HEK293T (cell line): ENCODE measurements at regions not wholly inside any gene's neighbourhood (a gene's known extent, or its start where the extent isn't known, plus 50 kb on each side); places are given as distances from the start of the nearest gene placed in this dataset.

Source experiments
- CTCF ChIA-PET: fragments of 350-600 bp; formaldehyde crosslinking; extraction: SDS; loops from one replicate; lab custom pipeline; 2021; ENCODE audit warnings: antibody characterized with exemption, inconsistent platforms; lab: Yijun Ruan, JAX
- POLR2A ChIA-PET: fragments of 350-600 bp; formaldehyde crosslinking; extraction: SDS; loops from one replicate; lab custom pipeline; 2020; ENCODE audit warnings: antibody characterized with exemption, inconsistent platforms; lab: Yijun Ruan, JAX
- DNase-seq: peaks from one replicate; pipeline ENCODE4 v3.0.0; 2012; ENCODE audit warnings: mixed read lengths; ENCODE audit errors: extremely low spot score
- ARNT ChIP-seq: fragments of 450-650 bp; IDR thresholded peaks from 2 replicates; pipeline ENCODE4 v1.6.1; 2017; ENCODE audit warnings: mild to moderate bottlenecking
- BHLHE40 ChIP-seq: fragments of 450-650 bp; IDR thresholded peaks from 2 replicates; pipeline ENCODE4 v1.6.1; 2016; ENCODE audit warnings: mild to moderate bottlenecking, moderate library complexity, borderline replicate concordance
- CTBP1 ChIP-seq: fragments of 450-650 bp; IDR thresholded peaks from 2 replicates; pipeline ENCODE4 v1.6.1; 2016; ENCODE audit warnings: borderline replicate concordance
- ELF4 ChIP-seq: fragments of 450-650 bp; IDR thresholded peaks from 2 replicates; pipeline ENCODE4 v1.6.1; 2017; ENCODE audit warnings: antibody characterized with exemption
- FOXA1 ChIP-seq: fragments of 450-650 bp; IDR thresholded peaks from 2 replicates; pipeline ENCODE4 v1.6.1; 2016; ENCODE audit warnings: mild to moderate bottlenecking
- FOXK2 ChIP-seq: fragments of 450-650 bp; IDR thresholded peaks from 2 replicates; pipeline ENCODE4 v1.6.1; 2016; ENCODE audit warnings: mild to moderate bottlenecking
- FOXM1 ChIP-seq: fragments of 450-650 bp; IDR thresholded peaks from 2 replicates; pipeline ENCODE4 v1.6.1; 2017; ENCODE audit warnings: mild to moderate bottlenecking, borderline replicate concordance
- HDGF ChIP-seq: fragments of 450-650 bp; IDR thresholded peaks from 2 replicates; pipeline ENCODE4 v1.6.1; 2017; ENCODE audit warnings: antibody characterized with exemption, borderline replicate concordance
- L3MBTL2 ChIP-seq: fragments of 450-650 bp; conservative IDR thresholded peaks from 2 replicates; pipeline ENCODE4 v1.6.1; 2016; ENCODE audit warnings: mild to moderate bottlenecking
- LEF1 ChIP-seq: fragments of 450-650 bp; IDR thresholded peaks from 2 replicates; pipeline ENCODE4 v1.6.1; 2017; ENCODE audit warnings: mild to moderate bottlenecking, borderline replicate concordance
- NFRKB ChIP-seq: fragments of 450-650 bp; IDR thresholded peaks from 2 replicates; pipeline ENCODE4 v1.6.1; 2016; ENCODE audit warnings: mild to moderate bottlenecking, moderate library complexity
- SP1 ChIP-seq: fragments of 450-650 bp; IDR thresholded peaks from 2 replicates; pipeline ENCODE4 v1.6.1; 2017
- SUZ12 ChIP-seq: fragments of 450-650 bp; IDR thresholded peaks from 2 replicates; pipeline ENCODE4 v1.6.1; 2016; ENCODE audit warnings: mild to moderate bottlenecking
- TARDBP ChIP-seq: fragments of 450-650 bp; IDR thresholded peaks from 2 replicates; pipeline ENCODE4 v1.6.1; 2016
- ZNF384 ChIP-seq: fragments of 450-650 bp; IDR thresholded peaks from 2 replicates; pipeline ENCODE4 v1.6.1; 2016
- TF ChIP-seq, protein P1 (sequence below): fragments of 450-650 bp; IDR thresholded peaks from 2 replicates; pipeline ENCODE4 v1.6.1; 2016

DNA sequence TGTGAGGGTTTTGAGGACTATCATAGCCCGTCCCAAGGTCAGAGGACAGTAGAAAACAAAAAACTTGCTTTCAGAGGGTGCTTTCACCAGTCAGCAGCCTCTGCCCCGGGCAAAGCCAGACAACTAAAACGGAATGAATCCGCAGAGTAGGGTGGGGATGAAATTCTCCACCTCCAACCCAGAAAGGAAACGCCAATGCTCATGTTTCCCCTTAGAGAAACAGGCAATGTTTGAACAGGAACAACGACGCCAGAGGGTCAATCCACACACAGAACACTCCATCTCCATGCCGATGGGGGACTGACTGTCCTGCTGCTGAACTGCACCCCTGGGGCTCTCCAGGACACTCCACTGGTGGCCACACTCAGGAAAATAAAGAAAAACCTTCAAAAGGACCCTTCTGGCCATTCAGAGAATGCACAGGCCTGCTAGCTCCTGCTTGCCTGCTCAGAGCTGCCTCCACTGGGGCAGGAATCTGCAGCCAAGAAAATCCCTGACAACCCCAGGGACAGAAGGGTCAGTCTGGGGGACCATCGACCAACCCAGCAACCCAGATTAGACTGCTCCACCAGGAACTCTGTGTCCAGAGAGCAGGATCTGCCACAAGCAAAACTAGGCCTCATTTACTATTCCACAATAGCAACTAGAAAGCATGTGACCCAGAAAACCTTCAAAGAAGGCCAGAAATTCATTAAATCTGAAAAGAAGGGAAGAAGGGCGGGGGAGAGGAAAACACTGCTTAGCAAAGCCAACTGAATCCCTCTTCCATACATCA lies 116.0 kb downstream of the TOMM20 start:
- DNase-seq, result no peak
- POLR2A ChIA-PET, result no interaction called here
- CTCF ChIA-PET, result no interaction called here
- TF ChIP-seq TARDBP, result no peak
- no peak for TF ChIP-seq CTBP1
- no peak for TF ChIP-seq FOXA1
- no peak for TF ChIP-seq SP1
- TF ChIP-seq L3MBTL2, result no peak
- no peak for TF ChIP-seq BHLHE40

DNA sequence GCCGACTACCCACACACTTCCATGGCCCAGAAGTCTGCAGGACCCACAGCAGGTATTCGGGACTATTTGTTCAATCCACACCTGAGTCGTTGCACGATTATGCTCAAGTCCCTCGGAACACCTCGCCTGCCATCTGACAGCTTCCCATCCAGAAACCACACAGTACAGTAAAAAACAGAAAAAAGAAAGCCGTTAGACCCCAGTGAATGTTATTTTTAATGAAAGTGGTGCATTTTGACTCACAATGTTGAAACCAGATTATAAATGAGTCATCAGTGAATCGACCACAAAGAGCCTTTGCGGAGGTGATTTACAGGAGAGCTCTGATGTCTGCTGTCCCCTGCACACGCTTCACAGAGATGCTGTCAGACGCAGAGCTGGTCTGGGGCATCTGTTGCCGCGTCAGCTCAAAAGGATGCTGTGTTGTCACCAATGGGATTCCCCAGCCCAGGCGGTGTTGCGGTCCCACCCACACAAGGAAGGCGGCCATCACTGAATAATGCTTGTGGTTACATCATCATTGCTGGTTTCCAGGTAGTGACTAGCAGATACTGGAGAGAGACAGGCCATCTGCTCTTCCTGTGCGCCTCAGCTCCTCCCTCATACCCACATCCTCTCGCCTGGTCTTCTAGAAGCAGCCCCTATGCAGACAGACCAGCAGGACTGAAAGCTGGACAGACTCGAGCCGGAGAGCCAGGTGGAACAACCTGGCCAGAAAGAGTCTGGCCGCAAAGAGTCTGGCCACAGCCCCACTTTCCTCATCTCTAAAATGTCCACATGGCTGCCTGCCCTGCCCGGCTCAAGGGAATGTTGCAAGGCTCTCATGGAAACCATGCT lies 116.8 kb downstream of the TOMM20 start:
- CTCF ChIA-PET, result no interaction called here
- no peak for DNase-seq
- TF ChIP-seq CTBP1 (no peak), SP1 (no peak), ELF4 (no peak), L3MBTL2 (no peak), SUZ12 (no peak), NFRKB (no peak), ZNF384 (no peak), FOXM1 (no peak), BHLHE40 (no peak), HDGF (no peak), LEF1 (no peak), FOXK2 (no peak), FOXA1 (no peak), TARDBP (no peak), ARNT (no peak)
- TF ChIP-seq, protein P1, sequence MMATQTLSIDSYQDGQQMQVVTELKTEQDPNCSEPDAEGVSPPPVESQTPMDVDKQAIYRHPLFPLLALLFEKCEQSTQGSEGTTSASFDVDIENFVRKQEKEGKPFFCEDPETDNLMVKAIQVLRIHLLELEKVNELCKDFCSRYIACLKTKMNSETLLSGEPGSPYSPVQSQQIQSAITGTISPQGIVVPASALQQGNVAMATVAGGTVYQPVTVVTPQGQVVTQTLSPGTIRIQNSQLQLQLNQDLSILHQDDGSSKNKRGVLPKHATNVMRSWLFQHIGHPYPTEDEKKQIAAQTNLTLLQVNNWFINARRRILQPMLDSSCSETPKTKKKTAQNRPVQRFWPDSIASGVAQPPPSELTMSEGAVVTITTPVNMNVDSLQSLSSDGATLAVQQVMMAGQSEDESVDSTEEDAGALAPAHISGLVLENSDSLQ, result no peak
- POLR2A ChIA-PET, result no interaction called here

DNA sequence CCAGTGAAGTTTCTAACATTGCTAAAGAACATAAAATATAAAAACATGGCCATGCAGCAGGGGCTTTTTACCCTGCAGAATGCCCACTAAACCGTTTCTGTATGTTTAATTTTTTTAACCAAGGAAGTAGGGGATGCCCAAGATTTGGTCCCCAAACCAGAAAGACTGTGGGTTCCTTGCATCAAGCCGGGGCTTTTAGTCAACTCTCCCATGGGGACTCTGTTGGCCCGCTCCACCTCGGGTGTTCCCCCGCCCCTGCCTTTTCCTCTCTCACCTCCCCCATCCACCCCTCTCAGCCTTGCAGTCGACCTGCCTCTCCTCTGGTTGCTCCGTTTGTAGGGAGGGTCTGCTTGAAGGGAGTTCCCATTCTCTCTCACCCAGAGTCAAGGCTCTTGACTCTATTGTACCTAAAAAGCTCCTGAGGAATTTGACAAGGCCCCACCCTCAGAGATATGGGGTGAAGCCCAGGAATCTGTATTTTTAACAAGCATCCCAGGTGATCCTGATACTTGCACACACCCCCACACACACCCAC lies 117.5 kb downstream of the TOMM20 start:
- DNase-seq, result no peak
- ChIA-PET POLR2A (no interaction called here), CTCF (no interaction called here)
- TF ChIP-seq HDGF, result no peak
- TF ChIP-seq L3MBTL2, result no peak
- no peak for TF ChIP-seq ARNT
- no peak for TF ChIP-seq FOXM1
- no peak for TF ChIP-seq BHLHE40
- TF ChIP-seq SP1, result no peak
- TF ChIP-seq, protein P1, result no peak
- no peak for TF ChIP-seq LEF1
- no peak for TF ChIP-seq TARDBP
- TF ChIP-seq FOXA1, result no peak
- no peak for TF ChIP-seq FOXK2
- TF ChIP-seq ELF4, result no peak
- no peak for TF ChIP-seq ZNF384

DNA sequence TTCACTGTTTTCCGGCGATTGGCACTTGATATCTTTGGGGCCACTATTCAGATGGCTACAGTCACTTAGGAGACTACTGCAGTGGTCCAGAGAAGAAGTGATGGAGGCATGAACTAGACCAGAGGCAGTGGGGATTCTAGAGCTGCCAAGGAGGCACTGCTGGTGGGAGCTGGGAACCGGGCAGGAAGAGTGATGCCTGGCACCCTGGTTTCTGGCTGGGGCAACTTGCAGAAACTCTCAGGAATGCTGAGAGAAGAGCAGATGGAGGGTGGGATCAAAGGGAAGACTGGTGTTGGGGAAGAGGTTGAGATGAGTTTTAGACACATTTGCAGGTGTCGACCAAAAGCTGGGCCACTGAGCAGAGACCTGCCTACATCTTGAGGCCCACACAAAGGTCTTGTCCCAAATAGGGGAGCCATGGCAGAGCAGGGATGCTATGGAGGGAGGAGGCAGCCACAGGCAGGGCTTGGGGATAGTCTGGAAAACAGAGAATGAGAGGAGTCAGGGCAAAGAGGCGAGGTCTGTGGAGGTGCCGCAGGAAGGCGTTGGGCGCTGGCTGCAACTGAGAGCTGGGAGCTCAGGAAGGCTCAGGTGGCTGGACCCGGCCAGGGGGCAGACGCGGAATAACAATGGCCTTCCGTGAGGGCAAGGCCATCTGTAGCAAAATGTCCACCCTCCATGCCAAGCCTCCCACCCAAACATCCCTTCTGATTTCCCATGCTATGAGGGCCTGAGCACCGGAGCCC lies 118.9 kb downstream of the TOMM20 start:
- no peak for DNase-seq
- TF ChIP-seq FOXM1, result no peak
- no peak for TF ChIP-seq ELF4
- no peak for TF ChIP-seq HDGF
- no peak for TF ChIP-seq FOXA1
- TF ChIP-seq, protein P1, result no peak
- TF ChIP-seq NFRKB, result no peak
- no peak for TF ChIP-seq SP1
- no peak for TF ChIP-seq SUZ12
- TF ChIP-seq CTBP1, result no peak
- TF ChIP-seq BHLHE40, result no peak
- TF ChIP-seq ZNF384, result no peak
- TF ChIP-seq LEF1, result no peak
- TF ChIP-seq ARNT, result no peak
- TF ChIP-seq L3MBTL2, result no peak
- no peak for TF ChIP-seq FOXK2
- TF ChIP-seq TARDBP, result no peak
- POLR2A ChIA-PET, result no interaction called here
- CTCF ChIA-PET, result no interaction called here

DNA sequence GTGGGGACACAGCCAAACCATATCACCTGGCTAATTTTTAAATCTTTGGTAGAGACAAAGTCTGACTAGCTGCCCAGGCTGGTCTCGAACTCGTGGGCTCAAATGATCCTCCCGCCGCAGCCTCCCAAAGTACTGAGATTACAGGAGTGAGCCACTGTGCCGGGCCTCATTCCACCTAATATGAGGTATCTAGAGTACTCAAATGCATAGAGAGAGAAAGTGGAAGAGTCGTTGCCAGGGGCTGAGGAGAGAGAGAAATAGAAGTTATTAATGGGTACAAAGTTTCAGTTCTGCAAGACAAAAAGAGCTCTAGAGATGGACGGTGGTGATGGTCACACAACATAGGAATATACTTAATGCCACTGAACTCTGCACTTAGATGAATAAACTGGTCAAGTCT lies 119.6 kb downstream of the TOMM20 start:
- ChIA-PET CTCF (no interaction called here), POLR2A (no interaction called here)
- no peak for TF ChIP-seq L3MBTL2
- TF ChIP-seq, protein P1, result no peak
- no peak for TF ChIP-seq SP1
- TF ChIP-seq NFRKB, result no peak
- TF ChIP-seq HDGF, result no peak
- no peak for TF ChIP-seq ZNF384
- TF ChIP-seq BHLHE40, result no peak
- no peak for TF ChIP-seq FOXK2
- no peak for TF ChIP-seq FOXA1
- TF ChIP-seq CTBP1, result no peak
- no peak for TF ChIP-seq FOXM1
- TF ChIP-seq TARDBP, result no peak
- no peak for TF ChIP-seq ELF4
- TF ChIP-seq ARNT, result no peak
- no peak for TF ChIP-seq LEF1
- no peak for TF ChIP-seq SUZ12
- no peak for DNase-seq
